ENCODE measurements at regions not wholly inside any gene's neighbourhood (a gene's known extent, or its start where the extent isn't known, plus 50 kb on each side); places are given as distances from the start of the nearest gene placed in this dataset.

DNA sequence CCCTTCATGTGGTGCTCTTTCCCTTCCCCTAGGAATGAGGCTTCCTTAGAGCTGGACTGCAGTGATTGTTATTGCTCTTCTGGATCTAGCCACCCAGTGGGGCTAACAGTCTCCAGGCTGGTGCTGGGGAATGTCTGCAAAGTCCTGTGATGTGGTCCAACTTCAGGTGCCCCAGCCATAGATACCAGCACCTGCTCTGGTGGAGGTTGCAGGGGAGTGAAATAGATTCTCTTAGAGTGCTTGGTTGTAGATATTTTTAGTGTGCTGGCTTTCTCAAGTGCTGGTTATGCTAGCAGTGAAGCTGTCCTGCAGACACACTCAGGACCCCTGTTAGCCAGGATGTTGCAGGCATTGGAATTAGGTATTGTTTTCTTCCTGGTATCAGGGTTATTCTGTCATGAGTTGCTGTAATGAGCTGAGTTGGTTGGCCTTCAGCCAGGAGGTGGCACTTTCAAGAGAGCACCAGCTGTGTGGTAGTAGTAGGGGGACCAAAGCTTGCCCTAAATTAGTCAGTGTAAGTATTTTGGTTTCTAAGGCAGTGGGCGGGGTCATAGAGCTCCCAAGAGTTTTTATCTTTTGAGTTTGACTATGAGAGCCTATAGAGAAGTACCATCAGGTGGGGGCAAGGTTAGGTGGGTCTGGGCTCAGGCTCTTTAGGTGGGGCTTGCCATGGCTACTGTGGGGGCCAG, 317.5 kb upstream of the SGO1 start (continued):
- TF ChIP-seq KDM4A (IDR thresholded peaks at IDR 0.05; ENCODE audit: low read depth, low read length, severe bottlenecking) (no peak), RNF2 (IDR thresholded peaks at IDR 0.05; ENCODE audit: borderline replicate concordance, low read depth, low read length, missing control alignments, poor library complexity, severe bottlenecking) (no peak), PHF8 (conservative IDR thresholded peaks at IDR 0.05; ENCODE audit: low read depth, low read length) (no peak), CTCF (IDR thresholded peaks at IDR 0.05; ENCODE audit: control extremely low read depth in 1 of 3, insufficient read depth in 1 of 3, low read depth in 1 of 3, low read length in 3 of 3) (no peak), CHD7 (IDR thresholded peaks at IDR 0.05; ENCODE audit: insufficient replicate concordance, low read length) (no peak)
